Type B pancreatic cell (in vitro differentiated cells): ENCODE measurements at regions not wholly inside any gene's neighbourhood (a gene's known extent, or its start where the extent isn't known, plus 50 kb on each side); places are given as distances from the start of the nearest gene placed in this dataset.

Experiments
- DNase-seq: peaks from one replicate; pipeline ENCODE4 v3.0.0; 2021; ENCODE audit warnings: mixed read lengths; ENCODE audit not compliant: unreplicated experiment; ENCODE audit errors: extremely low spot score
- H3K27ac Mint-ChIP-seq: 2 replicates; pipeline ENCODE4 v1.8.0; 2021; ENCODE audit warnings: mild to moderate bottlenecking, mixed read lengths
- H3K27me3 Mint-ChIP-seq: 2 replicates; pipeline ENCODE4 v1.8.0; 2021; ENCODE audit warnings: mixed read lengths
- H3K36me3 Mint-ChIP-seq: 2 replicates; pipeline ENCODE4 v1.8.0; 2021; ENCODE audit warnings: mixed read lengths
- H3K4me1 Mint-ChIP-seq: one replicate; pipeline ENCODE4 v1.8.0; 2021; ENCODE audit warnings: mixed read lengths; ENCODE audit not compliant: unreplicated experiment
- H3K4me3 Mint-ChIP-seq: 2 replicates; pipeline ENCODE4 v1.8.0; 2021; ENCODE audit warnings: mild to moderate bottlenecking, mixed read lengths
- H3K9me3 Mint-ChIP-seq: 2 replicates; pipeline ENCODE4 v1.8.0; 2021; ENCODE audit warnings: mixed read lengths
- CTCF ChIP-seq: fragments of 200-600 bp; sonication (generic); conservative IDR thresholded peaks from 2 replicates; pipeline ENCODE4 v1.5.0; 2021; ENCODE audit warnings: antibody characterized with exemption, mild to moderate bottlenecking

- H3K9me3 Mint-ChIP-seq, result peaks cover 8% of the 10 kb centered on the region
- no peak overlapping the region for H3K4me3 Mint-ChIP-seq
- no peaks in the 10 kb centered on the region for H3K4me1 Mint-ChIP-seq
- no peaks in the 10 kb centered on the region for H3K27me3 Mint-ChIP-seq
- TF ChIP-seq CTCF, result no peak
- H3K36me3 Mint-ChIP-seq, result no peaks in the 10 kb centered on the region
- no peak for DNase-seq
- H3K27ac Mint-ChIP-seq, result no peak overlapping the region
These were observed 281.4 kb downstream of the GPM6A start for GRCh38 chr4:175530655-175531054.

GRCh38 chr4:175531405-175532091, 280.5 kb downstream of the GPM6A start:
- TF ChIP-seq CTCF, result no peak
- no peak overlapping the region for H3K4me3 Mint-ChIP-seq

GRCh38 chr4:175536852-175537453, 275.1 kb downstream of the GPM6A start:
- H3K9me3 Mint-ChIP-seq, result peaks cover 1% of the 10 kb centered on the region
- H3K27me3 Mint-ChIP-seq, result no peaks in the 10 kb centered on the region
- H3K4me1 Mint-ChIP-seq, result no peaks in the 10 kb centered on the region
- no peak overlapping the region for H3K4me3 Mint-ChIP-seq
- H3K36me3 Mint-ChIP-seq, result no peaks in the 10 kb centered on the region
- peak; percentile 85 for TF ChIP-seq CTCF
- no peak for DNase-seq
- no peak overlapping the region for H3K27ac Mint-ChIP-seq

More at GRCh38 chr4:175531405-175532091, 280.5 kb downstream of the GPM6A start:
- H3K4me1 Mint-ChIP-seq, result no peaks in the 10 kb centered on the region
- no peaks in the 10 kb centered on the region for H3K27me3 Mint-ChIP-seq
- H3K9me3 Mint-ChIP-seq, result peaks cover 8% of the 10 kb centered on the region
- H3K36me3 Mint-ChIP-seq, result no peaks in the 10 kb centered on the region
- H3K27ac Mint-ChIP-seq, result no peak overlapping the region
- no peak for DNase-seq

GRCh38 chr4:175539498-175539897, 272.6 kb downstream of the GPM6A start:
- no peaks in the 10 kb centered on the region for H3K27me3 Mint-ChIP-seq
- DNase-seq, result no peak
- no peak overlapping the region for H3K27ac Mint-ChIP-seq
- no peak for TF ChIP-seq CTCF
- no peaks in the 10 kb centered on the region for H3K4me1 Mint-ChIP-seq
- H3K36me3 Mint-ChIP-seq, result no peaks in the 10 kb centered on the region
- no peaks in the 10 kb centered on the region for H3K9me3 Mint-ChIP-seq
- no peak overlapping the region for H3K4me3 Mint-ChIP-seq

- H3K4me1 Mint-ChIP-seq, result no peaks in the 10 kb centered on the region
- DNase-seq, result no peak
- TF ChIP-seq CTCF, result no peak
- no peaks in the 10 kb centered on the region for H3K36me3 Mint-ChIP-seq
- no peaks in the 10 kb centered on the region for H3K9me3 Mint-ChIP-seq
- no peak overlapping the region for H3K4me3 Mint-ChIP-seq
- H3K27me3 Mint-ChIP-seq, result no peaks in the 10 kb centered on the region
- H3K27ac Mint-ChIP-seq, result no peak overlapping the region
These were observed 271.9 kb downstream of the GPM6A start for GRCh38 chr4:175540151-175540550.
